HG03575 (cell line): ENCODE measurements at regions not wholly inside any gene's neighbourhood (a gene's known extent, or its start where the extent isn't known, plus 50 kb on each side); places are given as distances from the start of the nearest gene placed in this dataset.
"Not testable (repeated sequence)": the region's sequence is repeated elsewhere in the genome, so short reads cannot be mapped to it uniquely, and the experiment has no call there.

Experiments
- ATAC-seq: cut with Tn5 transposase; IDR thresholded peaks from one replicate; pipeline ENCODE4 v1.9.1; 2021; ENCODE audit not compliant: unreplicated experiment, insufficient number of reproducible peaks, low FRiP score; ENCODE audit errors: extremely low read depth

GRCh38 chr12:126282691-126283090 lies 1217.5 kb downstream of the AACS start:
- ATAC-seq: no peak

- no peak for ATAC-seq
Observed at GRCh38 chr12:126286203-126286602, 1221.0 kb downstream of the AACS start.

GRCh38 chr12:126290456-126290855 lies 1225.2 kb downstream of the AACS start:
- ATAC-seq: no peak

- ATAC-seq: not testable (repeated sequence)
Observed at GRCh38 chr12:126291987-126292386, 1226.8 kb downstream of the AACS start.

- ATAC-seq: no peak
Observed at GRCh38 chr12:126295652-126296051, 1230.4 kb downstream of the AACS start.

GRCh38 chr12:126309278-126309677 lies 1244.0 kb downstream of the AACS start:
- ATAC-seq: no peak

GRCh38 chr12:126312457-126312856 lies 1247.2 kb downstream of the AACS start:
- ATAC-seq: no peak

- no peak for ATAC-seq
Observed at GRCh38 chr12:126316411-126316810, 1251.2 kb downstream of the AACS start.

GRCh38 chr12:126337556-126338441 lies 1272.6 kb downstream of the AACS start:
- no peak for ATAC-seq

GRCh38 chr12:126342866-126343265 lies 1277.6 kb downstream of the AACS start:
- no peak for ATAC-seq

GRCh38 chr12:126343321-126343720 lies 1278.1 kb downstream of the AACS start:
- no peak for ATAC-seq

GRCh38 chr12:126346087-126346486 lies 1280.9 kb downstream of the AACS start:
- no peak for ATAC-seq

- no peak for ATAC-seq
Observed at GRCh38 chr12:126347421-126347820, 1282.2 kb downstream of the AACS start.

- ATAC-seq: no peak
Observed at GRCh38 chr12:126349383-126349782, 1284.1 kb downstream of the AACS start.

- ATAC-seq: no peak
Observed at GRCh38 chr12:126353604-126354003, 1288.4 kb downstream of the AACS start.

GRCh38 chr12:126354633-126355032 lies 1289.4 kb downstream of the AACS start:
- no peak for ATAC-seq

- no peak for ATAC-seq
Observed at GRCh38 chr12:126355346-126355745, 1290.1 kb downstream of the AACS start.

- ATAC-seq: no peak
Observed at GRCh38 chr12:126358806-126359205, 1293.6 kb downstream of the AACS start.

- ATAC-seq: no peak
Observed at GRCh38 chr12:126359216-126359615, 1294.0 kb downstream of the AACS start.

GRCh38 chr12:126361804-126362203 lies 1296.6 kb downstream of the AACS start:
- no peak for ATAC-seq

GRCh38 chr12:126362493-126362892 lies 1297.3 kb downstream of the AACS start:
- no peak for ATAC-seq
